Spleen (tissue), 11 donors: ENCODE measurements at regions not wholly inside any gene's neighbourhood (a gene's known extent, or its start where the extent isn't known, plus 50 kb on each side); places are given as distances from the start of the nearest gene placed in this dataset.

Experiments
- DNase-seq: peaks from one replicate; pipeline ENCODE4 v3.0.0-alpha.2; 2020
- H3K27ac ChIP-seq, 8 donors: fragments of 200-600 bp; sonication (generic) in 7 of 8; 1 replicate in 4 of 8; 2 replicates in 4 of 8; pipeline versions ENCODE4 v1.5.0 to v1.8.0; 2016 to 2021; ENCODE audit warnings: inconsistent platforms in 4 of 8, mild to moderate bottlenecking in 4 of 8, moderate library complexity in 1 of 8
- H3K27me3 ChIP-seq, 7 donors: fragments of 200-600 bp; sonication (generic) in 6 of 7; replicated peaks in 1 of 7; 1 replicate in 4 of 7; 2 replicates in 3 of 7; pipeline versions ENCODE4 v1.5.0 to v1.8.0; 2016 to 2021; ENCODE audit warnings: inconsistent platforms in 3 of 7, mild to moderate bottlenecking in 1 of 7
- H3K36me3 ChIP-seq, 6 donors: fragments of 200-600 bp; sonication (generic) in 5 of 6; 1 replicate in 4 of 6; 2 replicates in 2 of 6; pipeline versions ENCODE4 v1.5.0 to v1.8.0; 2016 to 2021; ENCODE audit warnings: inconsistent platforms in 2 of 6
- H3K4me1 ChIP-seq, 6 donors: fragments of 200-600 bp; sonication (generic) in 5 of 6; 1 replicate in 3 of 6; 2 replicates in 3 of 6; pipeline versions ENCODE4 v1.5.0 to v1.8.0; 2016 to 2021; ENCODE audit warnings: inconsistent platforms in 3 of 6
- H3K4me3 ChIP-seq, 8 donors: fragments of 200-600 bp; sonication (generic) in 7 of 8; 1 replicate in 4 of 8; 2 replicates in 4 of 8; pipeline versions ENCODE4 v1.5.0 to v1.8.0; 2016 to 2021; ENCODE audit warnings: inconsistent platforms in 4 of 8, mild to moderate bottlenecking in 4 of 8, moderate library complexity in 2 of 8
- H3K9me3 ChIP-seq, 8 donors: fragments of 200-600 bp; sonication (generic) in 7 of 8; 1 replicate in 4 of 8; 2 replicates in 4 of 8; pipeline versions ENCODE4 v1.5.0 to v1.8.0; 2016 to 2021; ENCODE audit warnings: inconsistent platforms in 4 of 8
- CTCF ChIP-seq, 11 experiments: fragments of 200-600 bp in 7 of 11; fragments of 450-650 bp in 4 of 11; sonication (generic) in 4 of 11; IDR thresholded peaks in 8 of 11; conservative IDR thresholded peaks in 3 of 11; 1 replicate in 7 of 11; 2 replicates in 4 of 11; pipeline versions ENCODE4 v1.4.0 to v1.8.0; 2016 to 2021; ENCODE audit warnings: antibody characterized with exemption in 11 of 11, inconsistent platforms in 4 of 11, mild to moderate bottlenecking in 1 of 11
- POLR2A ChIP-seq, 3 donors: fragments of 450-650 bp; IDR thresholded peaks; one replicate each; pipeline ENCODE4 v1.5.1; 2017; ENCODE audit warnings: antibody characterized with exemption in 3 of 3, mild to moderate bottlenecking in 1 of 3
- POLR2AphosphoS5 ChIP-seq, 3 donors: sonication (generic); formaldehyde crosslinking; IDR thresholded peaks; one replicate each; pipeline ENCODE4 v1.5.1; 2017; ENCODE audit warnings: antibody characterized with exemption in 3 of 3
- WGBS, 5 donors: extraction: QIAGEN DNeasy Blood & Tissue Kit in 3 of 5; methylation state at CpG; one replicate each; pipeline versions ENCODE4 v1.1.5 to v1.1.7; 2013 to 2018; 5-methylcytosine and 5-hydroxymethylcytosine counted together
- intact Hi-C: fragments of 100-400 bp; cut with DNase I; formaldehyde crosslinking; loops from one replicate; pipeline ENCODE4 v1.15.0; 2023; ENCODE audit warnings: low total_unique reads
- donor health status: healthy with polysubstance abuse.
- donor health status: DM: no; HTN: no; CAD: no; lungs with moderate emphysema.
- donor health status: DM: no; HTN: no; CAD: no.
- donor health status: Bipolar disorder and iron deficiency.
- donor health status: healthy.
- donor health status: DM: no; HTN: no; CAD: no.
- donor health status: DM: yes; HTN: yes; CAD: no.

DNA sequence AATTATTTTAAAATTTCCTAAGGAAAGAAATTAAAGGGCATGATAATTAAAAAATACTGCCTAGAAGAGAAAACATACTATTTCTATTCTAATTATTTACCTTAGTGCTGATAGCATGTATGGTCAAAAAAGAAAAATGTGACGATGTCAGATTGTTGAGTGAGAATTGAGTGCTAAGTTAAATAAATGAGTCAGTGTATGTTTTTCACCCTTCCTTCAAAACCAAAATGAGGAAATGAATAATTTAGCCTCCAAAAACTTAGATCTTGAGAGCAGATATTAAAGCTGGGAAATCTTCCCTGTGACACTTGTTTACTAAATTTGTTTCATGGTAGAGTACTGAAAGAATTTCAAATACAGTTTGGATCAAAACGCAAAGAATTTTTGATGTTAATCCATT lies 58.6 kb upstream of the NYAP2 start:
- no peaks in the 10 kb centered on the region for H3K27me3 ChIP-seq
- intact Hi-C loops = no loop called here

GRCh38 chr2:225337183-225337582 lies 62.3 kb upstream of the NYAP2 start:
- WGBS, 5 donors = 4 to 28% (median 15%) methylated on average over 1 of the region's 1 CpG
- DNase-seq = no peak
- no peaks in the 10 kb centered on the region for H3K9me3 ChIP-seq
- intact Hi-C loops = no loop called here
- H3K27me3 ChIP-seq = no peaks in the 10 kb centered on the region
- no peaks in the 10 kb centered on the region for H3K36me3 ChIP-seq
- H3K4me3 ChIP-seq = no peak overlapping the region
- no peak overlapping the region for H3K27ac ChIP-seq
- TF ChIP-seq CTCF (IDR thresholded peaks at IDR 0.05 in 8 of 11, conservative IDR thresholded peaks at IDR 0.05 in 3 of 11) (no peak), POLR2A (IDR thresholded peaks at IDR 0.05) (no peak), POLR2AphosphoS5 (IDR thresholded peaks at IDR 0.05) (no peak)
- no peaks in the 10 kb centered on the region for H3K4me1 ChIP-seq

More for the DNA sequence above, 58.6 kb upstream of the NYAP2 start:
- Histone ChIP-seq H3K4me1 (no peaks in the 10 kb centered on the region), H3K36me3 (no peaks in the 10 kb centered on the region), H3K4me3 (no peak overlapping the region), H3K9me3 (peaks cover 0 to 10% (median 0%) of the 10 kb centered on the region in 8 donors), H3K27ac (no peak overlapping the region)
- WGBS, 5 donors = 55 to 78% (median 67%) methylated on average over 2 of the region's 2 CpGs
- no peak for TF ChIP-seq CTCF (IDR thresholded peaks at IDR 0.05 in 8 of 11, conservative IDR thresholded peaks at IDR 0.05 in 3 of 11)
- no peak for TF ChIP-seq POLR2A (IDR thresholded peaks at IDR 0.05)
- TF ChIP-seq POLR2AphosphoS5 (IDR thresholded peaks at IDR 0.05) = no peak
- no peak for DNase-seq

DNA sequence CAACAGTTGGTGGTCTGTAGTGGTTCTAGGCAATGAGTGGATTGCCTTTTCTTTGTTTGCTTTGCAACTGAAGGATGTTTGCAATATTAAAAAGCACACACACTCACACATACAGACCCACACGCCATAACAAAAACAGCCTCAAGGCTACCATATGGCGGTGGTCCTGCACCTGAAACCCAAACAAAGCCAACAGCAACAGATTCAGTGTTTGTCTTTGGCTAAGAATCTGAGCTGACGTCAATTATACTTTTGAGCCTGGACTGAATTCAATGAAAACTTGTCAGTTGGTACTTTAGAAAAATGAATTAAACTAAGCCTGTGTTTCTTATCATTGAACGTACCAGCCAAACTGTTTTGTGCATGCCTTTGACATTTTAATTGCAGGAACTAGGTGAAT lies 65.0 kb upstream of the NYAP2 start:
- no peak for TF ChIP-seq POLR2AphosphoS5 (IDR thresholded peaks at IDR 0.05)
- TF ChIP-seq POLR2A (IDR thresholded peaks at IDR 0.05) = no peak
- no peak for TF ChIP-seq CTCF (IDR thresholded peaks at IDR 0.05 in 8 of 11, conservative IDR thresholded peaks at IDR 0.05 in 3 of 11)
- intact Hi-C loops = no loop called here
- H3K4me1 ChIP-seq = no peaks in the 10 kb centered on the region
- H3K9me3 ChIP-seq = no peaks in the 10 kb centered on the region
- no peak overlapping the region for H3K27ac ChIP-seq
- H3K27me3 ChIP-seq = no peaks in the 10 kb centered on the region
- H3K36me3 ChIP-seq = no peaks in the 10 kb centered on the region
- WGBS, 5 donors = 76 to 87% (median 80%) methylated on average over 4 of the region's 4 CpGs
- no peak for DNase-seq
- H3K4me3 ChIP-seq = no peak overlapping the region

- Histone ChIP-seq H3K27me3 (no peaks in the 10 kb centered on the region), H3K4me3 (no peak overlapping the region), H3K9me3 (no peaks in the 10 kb centered on the region), H3K27ac (no peak overlapping the region), H3K4me1 (no peaks in the 10 kb centered on the region), H3K36me3 (no peaks in the 10 kb centered on the region)
- intact Hi-C loops = no loop called here
- no peak for TF ChIP-seq CTCF (IDR thresholded peaks at IDR 0.05 in 8 of 11, conservative IDR thresholded peaks at IDR 0.05 in 3 of 11)
- no peak for TF ChIP-seq POLR2A (IDR thresholded peaks at IDR 0.05)
- TF ChIP-seq POLR2AphosphoS5 (IDR thresholded peaks at IDR 0.05) = no peak
- WGBS, 5 donors = 47 to 74% (median 69%) methylated on average over 4 of the region's 4 CpGs
- no peak for DNase-seq
Observed at GRCh38 chr2:225328192-225328591, 71.3 kb upstream of the NYAP2 start.
